H1 (cell line): ENCODE measurements at regions not wholly inside any gene's neighbourhood (a gene's known extent, or its start where the extent isn't known, plus 50 kb on each side); places are given as distances from the start of the nearest gene placed in this dataset.

ENCODE experiments used
- ASH2L ChIP-seq: fragments of 200-600, 300-600 bp; sonication (generic); IDR thresholded peaks from one replicate; pipeline ENCODE4 v1.7.1; 2017; ENCODE audit warnings: low read length
- CEBPB ChIP-seq: IDR thresholded peaks from 2 replicates; pipeline ENCODE4 v1.6.1; 2012; ENCODE audit warnings: low read depth, low read length
- EZH2 ChIP-seq: fragments of 200-600 bp; sonication (generic); IDR thresholded peaks from 2 replicates; pipeline ENCODE4 v1.7.1; 2012; ENCODE audit warnings: low read depth, mild to moderate bottlenecking, moderate library complexity, low read length, inconsistent platforms; ENCODE audit not compliant: severe bottlenecking
- JUND ChIP-seq: IDR thresholded peaks from 2 replicates; pipeline ENCODE4 v1.6.1; 2011; ENCODE audit warnings: mild to moderate bottlenecking, improper control_type of control experiment, low read length
- MAFK ChIP-seq: IDR thresholded peaks from 2 replicates; pipeline ENCODE4 v1.6.1; 2012; ENCODE audit warnings: low read depth, mild to moderate bottlenecking, improper control_type of control experiment, low read length
- POLR2A ChIP-seq, 2 experiments: IDR thresholded peaks; 1 replicate in 1 of 2; 2 replicates in 1 of 2; pipeline ENCODE4 v1.6.1; 2011; ENCODE audit warnings: low read depth in 2 of 2, low read length in 2 of 2, mild to moderate bottlenecking in 2 of 2; ENCODE audit errors: control extremely low read depth in 1 of 2
- TAF1 ChIP-seq: IDR thresholded peaks from 2 replicates; pipeline ENCODE4 v1.6.1; 2011; ENCODE audit warnings: mild to moderate bottlenecking, low read depth, low read length
- TCF12 ChIP-seq: IDR thresholded peaks from 2 replicates; pipeline ENCODE4 v1.6.1; 2011; ENCODE audit warnings: low read depth, mild to moderate bottlenecking, low read length
- TF ChIP-seq, protein P1 (sequence below), 3 experiments: IDR thresholded peaks; 1 replicate in 2 of 3; 2 replicates in 1 of 3; pipeline versions ENCODE4 v1.5.1 to v1.6.1; 2011; ENCODE audit warnings: low read length in 3 of 3, mild to moderate bottlenecking in 3 of 3, inconsistent platforms in 2 of 3, low read depth in 1 of 3, moderate library complexity in 1 of 3; ENCODE audit not compliant: insufficient read depth in 1 of 3; ENCODE audit errors: control extremely low read depth in 1 of 3

DNA sequence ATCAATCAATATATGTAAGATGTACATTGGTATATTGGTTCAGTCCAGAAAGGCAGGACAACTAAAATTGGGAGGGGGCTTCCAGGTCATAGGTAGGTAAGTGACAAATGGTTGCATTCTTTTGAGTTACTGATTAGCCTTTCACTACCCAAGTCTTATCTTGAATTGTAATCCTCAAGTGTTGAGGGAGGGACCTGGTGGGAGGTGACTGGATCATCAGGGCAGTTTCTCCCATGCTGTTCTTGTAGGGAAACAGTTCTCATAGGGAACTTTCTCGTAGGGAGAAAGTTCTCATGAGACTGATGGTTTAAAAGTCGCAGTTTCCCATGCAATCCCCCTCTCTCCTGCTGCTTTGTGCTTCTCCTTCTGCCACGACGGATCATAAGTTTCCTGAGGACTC is 809.2 kb downstream of the KCNT2 start:
- TF ChIP-seq EZH2 (no peak), ASH2L (no peak), TCF12 (no peak), POLR2A (IDR thresholded peaks at IDR 0.05; ENCODE audit: control extremely low read depth in 1 of 2, low read depth in 2 of 2, low read length in 2 of 2) (no peak), JUND (no peak), MAFK (no peak), CEBPB (no peak), TAF1 (no peak)
- TF ChIP-seq, protein P1, sequence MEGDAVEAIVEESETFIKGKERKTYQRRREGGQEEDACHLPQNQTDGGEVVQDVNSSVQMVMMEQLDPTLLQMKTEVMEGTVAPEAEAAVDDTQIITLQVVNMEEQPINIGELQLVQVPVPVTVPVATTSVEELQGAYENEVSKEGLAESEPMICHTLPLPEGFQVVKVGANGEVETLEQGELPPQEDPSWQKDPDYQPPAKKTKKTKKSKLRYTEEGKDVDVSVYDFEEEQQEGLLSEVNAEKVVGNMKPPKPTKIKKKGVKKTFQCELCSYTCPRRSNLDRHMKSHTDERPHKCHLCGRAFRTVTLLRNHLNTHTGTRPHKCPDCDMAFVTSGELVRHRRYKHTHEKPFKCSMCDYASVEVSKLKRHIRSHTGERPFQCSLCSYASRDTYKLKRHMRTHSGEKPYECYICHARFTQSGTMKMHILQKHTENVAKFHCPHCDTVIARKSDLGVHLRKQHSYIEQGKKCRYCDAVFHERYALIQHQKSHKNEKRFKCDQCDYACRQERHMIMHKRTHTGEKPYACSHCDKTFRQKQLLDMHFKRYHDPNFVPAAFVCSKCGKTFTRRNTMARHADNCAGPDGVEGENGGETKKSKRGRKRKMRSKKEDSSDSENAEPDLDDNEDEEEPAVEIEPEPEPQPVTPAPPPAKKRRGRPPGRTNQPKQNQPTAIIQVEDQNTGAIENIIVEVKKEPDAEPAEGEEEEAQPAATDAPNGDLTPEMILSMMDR (IDR thresholded peaks at IDR 0.05; ENCODE audit: control extremely low read depth in 1 of 3, insufficient read depth in 1 of 3, low read depth in 1 of 3, low read length in 3 of 3): no peak
